CD8-positive, alpha-beta memory T cell (primary cell): ENCODE measurements at regions not wholly inside any gene's neighbourhood (a gene's known extent, or its start where the extent isn't known, plus 50 kb on each side); places are given as distances from the start of the nearest gene placed in this dataset.
A peak's percentile ranks its signal among the peaks of the same experiment; 100 is the strongest.

Experiments used
- CTCF ChIA-PET: fragments of 350-600 bp; sonication (Branson Sonifier 250); formaldehyde crosslinking; loops from one replicate; lab custom pipeline; 2021; ENCODE audit warnings: antibody characterized with exemption; lab: Charles Lee
- POLR2A ChIA-PET: fragments of 350-600 bp; sonication (Branson Sonifier 250); formaldehyde crosslinking; loops from one replicate; lab custom pipeline; 2021; ENCODE audit warnings: antibody characterized with exemption; lab: Charles Lee
- DNase-seq, 5 donors: peaks; one replicate each; pipeline versions ENCODE4 v3.0.0 to v3.0.0-alpha.2; 2020 to 2022; ENCODE audit warnings: mixed read lengths in 1 of 5
- H3K27ac ChIP-seq: one replicate; pipeline ENCODE4 v1.7.0; 2013; ENCODE audit warnings: low read depth, mild to moderate bottlenecking, low read length, moderate library complexity
- H3K27me3 ChIP-seq: 2 replicates; pipeline ENCODE4 v1.7.0; 2013; ENCODE audit warnings: low read length, mild to moderate bottlenecking; ENCODE audit not compliant: insufficient read depth, poor library complexity, severe bottlenecking
- H3K36me3 ChIP-seq: 2 replicates; pipeline ENCODE4 v1.7.0; 2013; ENCODE audit warnings: mild to moderate bottlenecking, low read length, moderate library complexity; ENCODE audit not compliant: insufficient read depth
- H3K4me1 ChIP-seq: 2 replicates; pipeline ENCODE4 v1.7.0; 2013; ENCODE audit warnings: mild to moderate bottlenecking, low read length, moderate library complexity; ENCODE audit not compliant: insufficient read depth
- H3K4me3 ChIP-seq: 2 replicates; pipeline ENCODE4 v1.7.0; 2013; ENCODE audit warnings: mild to moderate bottlenecking, low read length
- H3K9me3 ChIP-seq: 2 replicates; pipeline ENCODE4 v1.7.0; 2013; ENCODE audit warnings: mild to moderate bottlenecking, low read length
- H3K27ac Mint-ChIP-seq, 8 donors: one replicate each; pipeline ENCODE4 v1.8.0; 2020 to 2021; ENCODE audit warnings: mixed read lengths in 8 of 8, mild to moderate bottlenecking in 6 of 8, inconsistent platforms in 3 of 8, moderate library complexity in 3 of 8
- H3K27me3 Mint-ChIP-seq, 2 donors: one replicate each; pipeline ENCODE4 v1.8.0; 2020 to 2021; ENCODE audit warnings: mixed read lengths in 2 of 2, mild to moderate bottlenecking in 1 of 2, moderate library complexity in 1 of 2
- H3K36me3 Mint-ChIP-seq, 3 donors: one replicate each; pipeline ENCODE4 v1.8.0; 2020 to 2021; ENCODE audit warnings: mixed read lengths in 3 of 3, inconsistent platforms in 1 of 3, mild to moderate bottlenecking in 1 of 3
- H3K4me1 Mint-ChIP-seq, 3 donors: one replicate each; pipeline ENCODE4 v1.8.0; 2020 to 2021; ENCODE audit warnings: mixed read lengths in 3 of 3, inconsistent platforms in 1 of 3, mild to moderate bottlenecking in 1 of 3
- H3K4me3 Mint-ChIP-seq, 7 donors: one replicate each; pipeline ENCODE4 v1.8.0; 2020 to 2021; ENCODE audit warnings: mixed read lengths in 7 of 7, mild to moderate bottlenecking in 6 of 7, moderate library complexity in 4 of 7, inconsistent platforms in 2 of 7
- H3K9me3 Mint-ChIP-seq, 5 donors: one replicate each; pipeline ENCODE4 v1.8.0; 2020 to 2022; ENCODE audit warnings: mixed read lengths in 5 of 5, mild to moderate bottlenecking in 3 of 5, moderate library complexity in 2 of 5, inconsistent platforms in 1 of 5

DNA sequence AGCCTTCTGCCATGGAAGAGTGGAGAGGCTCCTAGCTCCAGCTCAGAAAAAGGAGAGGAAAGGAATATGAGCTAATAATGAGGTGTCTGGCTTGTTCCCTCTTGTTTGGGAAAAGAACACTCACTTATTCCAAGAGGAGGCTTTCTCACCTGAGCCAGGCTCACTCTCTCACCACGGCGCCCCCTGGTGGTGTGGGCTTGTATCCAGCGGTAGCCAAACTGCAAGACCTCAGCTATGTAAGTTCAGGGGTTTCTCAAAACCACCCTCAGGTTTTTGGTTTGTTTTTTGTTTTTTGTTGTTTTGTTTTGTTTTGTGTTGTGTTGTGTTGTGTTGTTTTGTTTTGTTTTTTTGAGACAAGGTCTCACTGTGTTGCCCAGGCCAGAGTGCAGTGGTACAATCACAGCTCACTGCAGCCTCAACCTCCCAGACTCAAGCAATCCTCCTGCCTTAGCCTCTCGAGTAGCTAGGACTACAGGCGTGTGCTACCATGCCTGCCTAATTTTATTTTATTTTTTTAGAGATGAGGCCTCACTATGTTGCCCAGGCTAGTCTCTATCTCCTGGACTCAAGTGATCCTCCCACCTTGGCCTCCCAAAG is 124.0 kb downstream of the TMEM130 start:
- Histone ChIP-seq H3K36me3 (no peaks in the 10 kb centered on the region), H3K4me1 (no peaks in the 10 kb centered on the region), H3K4me3 (no peak overlapping the region), H3K27me3 (no peaks in the 10 kb centered on the region), H3K27ac (no peak overlapping the region), H3K9me3 (no peaks in the 10 kb centered on the region)
- H3K27ac Mint-ChIP-seq = no peak overlapping the region
- POLR2A ChIA-PET = no interaction called here
- DNase-seq = peak; percentile 37 to 72 (median 51)
- no peaks in the 10 kb centered on the region for H3K9me3 Mint-ChIP-seq
- no peaks in the 10 kb centered on the region for H3K4me1 Mint-ChIP-seq
- CTCF ChIA-PET = interaction anchor here (0.6 to 1.6 kb wide), 14 partner anchors 8 to 325 kb away, joined by 3 to 8 read pairs (median 3); no protein-coding TSS in a partner anchor
- H3K27me3 Mint-ChIP-seq = peaks cover 6 to 17% of the 10 kb centered on the region in 2 donors
- no peak overlapping the region for H3K4me3 Mint-ChIP-seq
- no peaks in the 10 kb centered on the region for H3K36me3 Mint-ChIP-seq

DNA sequence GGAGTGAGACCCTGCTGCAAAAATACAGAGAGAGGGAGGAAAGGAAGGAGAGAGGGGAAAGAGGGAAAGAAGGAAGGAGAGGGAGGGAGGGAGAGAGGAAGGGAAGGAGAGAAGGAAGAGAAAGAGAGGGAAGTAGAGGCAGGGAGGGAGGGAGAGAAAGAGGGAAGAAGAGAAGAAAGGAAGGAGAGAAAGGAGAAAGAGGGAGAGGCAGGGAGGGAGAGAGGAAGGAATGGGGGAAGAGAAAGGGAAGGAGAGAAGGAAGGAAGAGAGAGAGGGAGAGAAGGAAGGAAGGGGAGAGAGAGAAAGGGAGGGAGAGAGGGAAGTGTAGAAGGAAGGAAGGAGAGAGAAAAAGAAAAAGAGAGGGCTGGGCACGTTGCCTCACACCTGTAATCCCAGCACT is 121.7 kb downstream of the TMEM130 start:
- H3K36me3 Mint-ChIP-seq = no peaks in the 10 kb centered on the region
- H3K36me3 ChIP-seq = no peaks in the 10 kb centered on the region
- no peaks in the 10 kb centered on the region for H3K9me3 Mint-ChIP-seq
- peak overlapping the region in 1 of 8 donors; percentile 87 for H3K27ac Mint-ChIP-seq
- H3K4me1 ChIP-seq = no peaks in the 10 kb centered on the region
- POLR2A ChIA-PET = no interaction called here
- H3K4me3 ChIP-seq = no peak overlapping the region
- H3K4me1 Mint-ChIP-seq = no peaks in the 10 kb centered on the region
- no peaks in the 10 kb centered on the region for H3K27me3 ChIP-seq
- CTCF ChIA-PET = no interaction called here
- no peak for DNase-seq
- no peak overlapping the region for H3K4me3 Mint-ChIP-seq
- no peak overlapping the region for H3K27ac ChIP-seq
- H3K27me3 Mint-ChIP-seq = peaks cover 6 to 17% of the 10 kb centered on the region in 2 donors
- H3K9me3 ChIP-seq = no peaks in the 10 kb centered on the region

DNA sequence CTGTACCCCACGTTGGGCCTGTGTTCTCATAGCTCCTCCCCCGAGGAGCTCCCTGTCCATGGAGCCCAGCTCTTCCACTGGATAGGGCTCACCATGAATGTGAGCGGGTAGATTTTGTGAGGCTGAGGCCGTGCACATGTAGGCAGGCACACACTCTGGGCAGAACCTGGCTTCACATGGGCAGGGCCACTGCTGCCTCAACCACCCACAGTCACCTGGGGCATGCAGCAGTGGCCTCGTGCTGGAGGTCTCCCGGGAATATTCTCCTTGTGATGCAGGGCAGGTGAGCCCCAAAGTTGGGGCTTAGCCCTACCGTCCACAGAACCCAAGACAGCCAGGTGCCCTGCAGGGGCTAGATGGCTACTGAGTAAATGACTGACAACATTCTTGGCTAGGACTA is 116.6 kb downstream of the TMEM130 start:
- H3K27me3 ChIP-seq = no peaks in the 10 kb centered on the region
- ChIA-PET POLR2A (no interaction called here), CTCF (no interaction called here)
- H3K4me1 Mint-ChIP-seq = no peaks in the 10 kb centered on the region
- no peaks in the 10 kb centered on the region for H3K36me3 Mint-ChIP-seq
- no peak overlapping the region for H3K27ac Mint-ChIP-seq
- H3K27ac ChIP-seq = no peak overlapping the region
- H3K36me3 ChIP-seq = no peaks in the 10 kb centered on the region
- no peaks in the 10 kb centered on the region for H3K9me3 Mint-ChIP-seq
- H3K4me1 ChIP-seq = no peaks in the 10 kb centered on the region
- peaks cover 9% of the 10 kb centered on the region in 2 donors for H3K27me3 Mint-ChIP-seq
- DNase-seq = no peak
- H3K9me3 ChIP-seq = no peaks in the 10 kb centered on the region
- H3K4me3 Mint-ChIP-seq = no peak overlapping the region
- H3K4me3 ChIP-seq = no peak overlapping the region

DNA sequence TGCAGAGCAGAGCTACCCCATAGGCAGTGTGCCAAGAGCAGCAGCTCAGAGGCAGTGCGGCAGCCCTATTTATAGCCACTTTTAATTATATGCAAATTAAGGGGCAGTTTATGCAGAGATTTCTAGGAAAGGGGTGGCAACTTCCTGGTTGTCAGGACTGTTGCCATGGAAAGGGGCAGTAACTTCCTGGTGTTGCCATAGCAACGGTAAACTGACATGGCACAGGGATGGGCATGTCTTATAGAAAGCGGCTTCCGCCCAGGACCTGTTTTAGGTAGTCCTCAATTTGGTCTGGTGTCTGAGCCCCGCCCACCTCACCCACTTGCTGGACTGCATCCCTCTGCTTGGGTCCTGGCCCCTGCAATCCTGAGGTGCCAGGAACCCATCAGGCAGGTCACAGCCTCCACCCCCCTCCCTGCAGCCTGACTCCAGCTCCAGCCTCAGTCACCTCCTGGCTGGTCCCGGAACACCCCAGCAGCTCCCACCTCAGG is 115.8 kb downstream of the TMEM130 start:
- H3K9me3 ChIP-seq = no peaks in the 10 kb centered on the region
- H3K4me1 Mint-ChIP-seq = no peaks in the 10 kb centered on the region
- no peak overlapping the region for H3K4me3 ChIP-seq
- H3K36me3 ChIP-seq = no peaks in the 10 kb centered on the region
- H3K4me3 Mint-ChIP-seq = no peak overlapping the region
- H3K36me3 Mint-ChIP-seq = no peaks in the 10 kb centered on the region
- H3K4me1 ChIP-seq = no peaks in the 10 kb centered on the region
- no peak overlapping the region for H3K27ac Mint-ChIP-seq
- peaks cover 6 to 12% of the 10 kb centered on the region in 2 donors for H3K27me3 Mint-ChIP-seq
- no peak overlapping the region for H3K27ac ChIP-seq
- no peak for DNase-seq
- no peaks in the 10 kb centered on the region for H3K27me3 ChIP-seq
- peaks cover 0 to 2% (median 0%) of the 10 kb centered on the region in 5 donors for H3K9me3 Mint-ChIP-seq
- POLR2A ChIA-PET = no interaction called here
- CTCF ChIA-PET = interaction anchor here (1.3 kb wide), 1 partner anchor 8 kb away, joined by 5 read pairs; no protein-coding TSS in a partner anchor

DNA sequence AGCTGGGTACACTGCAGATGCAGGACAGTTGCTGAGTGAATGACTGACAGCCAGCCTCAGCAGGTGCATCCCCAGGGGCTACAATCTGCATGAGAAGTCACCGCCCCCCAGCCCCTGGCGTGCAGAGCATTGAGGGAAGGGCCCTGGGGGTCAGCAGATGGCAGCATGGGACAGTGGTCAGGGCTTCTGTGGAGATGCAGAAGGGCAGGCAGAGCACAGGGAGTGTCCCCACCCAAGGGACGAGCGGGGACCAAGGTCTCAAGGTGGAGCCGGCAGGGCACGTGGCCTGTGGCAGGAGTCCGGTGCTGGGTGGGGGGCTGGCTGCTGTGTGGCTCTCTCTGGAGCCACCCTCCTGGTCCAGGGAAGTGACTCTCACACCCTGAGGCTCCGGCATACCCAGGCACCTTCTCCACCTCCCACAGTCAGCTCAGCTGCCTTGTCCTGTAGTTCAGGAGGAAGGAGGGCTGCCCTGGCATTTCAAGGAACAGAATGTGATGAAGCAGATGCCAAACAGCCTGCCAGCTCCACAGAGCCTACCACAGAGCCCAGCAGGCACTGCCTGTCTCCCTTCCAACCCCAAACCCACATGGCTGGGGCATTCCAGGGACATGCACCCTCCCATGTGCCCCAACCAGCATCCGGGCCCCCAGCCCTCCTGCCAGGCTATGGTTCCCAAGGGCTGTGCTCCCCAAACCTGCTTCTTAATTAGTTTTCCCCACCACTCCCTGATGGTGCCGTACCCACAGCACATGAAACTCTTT is 114.5 kb downstream of the TMEM130 start:
- Histone ChIP-seq H3K9me3 (no peaks in the 10 kb centered on the region), H3K27ac (no peak overlapping the region), H3K4me1 (no peaks in the 10 kb centered on the region), H3K36me3 (no peaks in the 10 kb centered on the region), H3K27me3 (no peaks in the 10 kb centered on the region), H3K4me3 (no peak overlapping the region)
- Mint-ChIP-seq H3K27me3 (peaks cover 13 to 20% of the 10 kb centered on the region in 2 donors), H3K27ac (no peak overlapping the region), H3K9me3 (peaks cover 0 to 4% (median 0%) of the 10 kb centered on the region in 5 donors), H3K4me1 (no peaks in the 10 kb centered on the region), H3K36me3 (no peaks in the 10 kb centered on the region), H3K4me3 (no peak overlapping the region)
- POLR2A ChIA-PET = no interaction called here
- DNase-seq = no peak
- CTCF ChIA-PET = no interaction called here

DNA sequence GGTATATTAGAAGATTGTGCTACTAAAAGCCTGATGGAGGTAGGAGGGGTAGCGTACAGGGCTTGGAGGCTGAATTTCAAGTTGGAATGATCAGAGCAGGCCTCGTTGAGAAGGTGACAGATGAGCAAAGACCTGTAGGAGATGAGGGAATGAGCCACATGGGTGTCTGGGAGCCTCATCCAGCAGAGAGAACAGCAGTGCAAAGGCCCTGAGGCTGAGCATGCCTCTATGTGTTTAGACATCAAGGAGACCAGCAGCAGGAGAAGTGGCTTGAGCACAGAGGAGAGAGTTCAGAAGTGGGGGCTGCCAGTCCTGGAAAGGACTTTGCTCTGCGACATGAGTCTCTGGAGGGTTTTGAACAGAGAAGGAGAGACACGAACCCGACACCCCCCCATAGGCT is 111.7 kb downstream of the TMEM130 start:
- H3K36me3 Mint-ChIP-seq = no peaks in the 10 kb centered on the region
- Histone ChIP-seq H3K36me3 (no peaks in the 10 kb centered on the region), H3K27ac (no peak overlapping the region), H3K4me3 (no peak overlapping the region), H3K4me1 (no peaks in the 10 kb centered on the region), H3K9me3 (no peaks in the 10 kb centered on the region), H3K27me3 (no peaks in the 10 kb centered on the region)
- peaks cover 0 to 4% (median 0%) of the 10 kb centered on the region in 5 donors for H3K9me3 Mint-ChIP-seq
- no peak overlapping the region for H3K4me3 Mint-ChIP-seq
- ChIA-PET CTCF (no interaction called here), POLR2A (no interaction called here)
- H3K4me1 Mint-ChIP-seq = no peaks in the 10 kb centered on the region
- H3K27ac Mint-ChIP-seq = no peak overlapping the region
- H3K27me3 Mint-ChIP-seq = peaks cover 23 to 25% of the 10 kb centered on the region in 2 donors
- no peak for DNase-seq

DNA sequence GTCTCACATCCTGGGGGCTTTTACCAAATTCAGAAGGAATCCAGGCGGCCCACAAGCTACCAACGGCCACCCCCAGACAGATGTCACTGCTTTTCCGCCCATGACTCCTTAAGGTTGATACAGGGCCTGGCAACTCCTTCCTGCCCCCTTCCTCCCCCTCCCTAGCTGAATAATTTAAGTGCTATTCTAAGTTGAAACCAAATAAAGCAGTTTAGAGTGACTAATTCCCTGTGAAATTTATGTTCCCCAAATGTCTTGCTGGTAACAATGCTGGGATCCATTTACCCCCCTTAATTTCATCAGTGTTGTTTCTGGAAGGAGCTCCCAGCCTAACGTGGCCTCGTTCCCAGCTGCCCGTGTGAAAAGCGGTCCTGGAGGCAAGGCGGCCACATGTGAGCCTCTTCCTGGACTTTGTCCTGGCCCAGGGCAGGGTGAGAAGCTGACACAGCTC is 109.6 kb downstream of the TMEM130 start:
- Histone ChIP-seq H3K36me3 (no peaks in the 10 kb centered on the region), H3K27me3 (no peaks in the 10 kb centered on the region), H3K4me1 (no peaks in the 10 kb centered on the region), H3K9me3 (no peaks in the 10 kb centered on the region), H3K4me3 (no peak overlapping the region), H3K27ac (no peak overlapping the region)
- peaks cover 19 to 21% of the 10 kb centered on the region in 2 donors for H3K27me3 Mint-ChIP-seq
- DNase-seq = no peak
- no peaks in the 10 kb centered on the region for H3K36me3 Mint-ChIP-seq
- peaks cover 0 to 4% (median 0%) of the 10 kb centered on the region in 5 donors for H3K9me3 Mint-ChIP-seq
- POLR2A ChIA-PET = no interaction called here
- no peak overlapping the region for H3K4me3 Mint-ChIP-seq
- H3K27ac Mint-ChIP-seq = peak overlapping the region in 1 of 8 donors; percentile 84
- CTCF ChIA-PET = no interaction called here
- no peaks in the 10 kb centered on the region for H3K4me1 Mint-ChIP-seq

DNA sequence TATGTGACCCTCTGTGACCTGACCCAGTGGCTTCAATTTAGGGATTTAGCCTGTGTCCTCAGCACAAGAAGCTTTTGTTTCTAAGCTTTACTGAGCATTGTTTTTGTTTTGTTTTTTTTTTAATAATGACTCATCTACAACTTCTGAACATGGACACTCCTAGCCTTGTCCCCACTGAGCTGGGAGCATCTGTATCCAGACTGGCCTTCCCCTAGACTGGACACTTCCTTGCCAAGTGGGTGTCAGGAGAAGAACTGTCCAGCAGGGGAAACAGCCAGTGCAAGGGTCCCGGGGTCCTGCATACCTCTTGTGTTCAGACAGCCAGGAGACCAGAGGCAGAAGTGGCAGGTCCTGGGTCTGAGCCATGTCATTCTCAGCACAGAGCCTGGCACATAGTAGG is 108.6 kb downstream of the TMEM130 start:
- H3K4me1 ChIP-seq = no peaks in the 10 kb centered on the region
- H3K4me3 ChIP-seq = no peak overlapping the region
- Mint-ChIP-seq H3K36me3 (no peaks in the 10 kb centered on the region), H3K27me3 (peaks cover 19 to 21% of the 10 kb centered on the region in 2 donors), H3K4me1 (no peaks in the 10 kb centered on the region), H3K9me3 (peaks cover 0 to 5% (median 0%) of the 10 kb centered on the region in 5 donors), H3K4me3 (no peak overlapping the region), H3K27ac (no peak overlapping the region)
- CTCF ChIA-PET = no interaction called here
- no peaks in the 10 kb centered on the region for H3K9me3 ChIP-seq
- H3K27me3 ChIP-seq = no peaks in the 10 kb centered on the region
- no peaks in the 10 kb centered on the region for H3K36me3 ChIP-seq
- no peak overlapping the region for H3K27ac ChIP-seq
- POLR2A ChIA-PET = no interaction called here
- no peak for DNase-seq
